Smooth muscle cell (in vitro differentiated cells): ENCODE measurements at regions not wholly inside any gene's neighbourhood (a gene's known extent, or its start where the extent isn't known, plus 50 kb on each side); places are given as distances from the start of the nearest gene placed in this dataset.

Experiments used
- DNase-seq: peaks from one replicate; lab custom pipeline; 2025; ENCODE audit not compliant: unreplicated experiment; lab: John Stamatoyannopoulos, UW
- H2AFZ ChIP-seq: fragments of 200-600 bp; sonication (generic); 2 replicates; pipeline ENCODE4 v1.6.0; 2016; ENCODE audit warnings: antibody characterized with exemption, low read depth, mild to moderate bottlenecking
- H3F3A ChIP-seq: fragments of 200-600 bp; sonication (generic); 2 replicates; pipeline ENCODE4 v1.6.0; 2017; ENCODE audit warnings: antibody characterized with exemption, low read depth
- H3K27ac ChIP-seq: fragments of 200-600 bp; sonication (generic); 2 replicates; pipeline ENCODE4 v1.5.1; 2016; ENCODE audit warnings: low read depth, mild to moderate bottlenecking
- H3K27me3 ChIP-seq: fragments of 200-600 bp; sonication (generic); 2 replicates; pipeline ENCODE4 v1.6.1; 2016; ENCODE audit warnings: low read depth, mild to moderate bottlenecking
- H3K36me3 ChIP-seq: fragments of 200-600 bp; sonication (generic); 2 replicates; pipeline ENCODE4 v1.5.1; 2016; ENCODE audit warnings: low read depth
- H3K4me1 ChIP-seq: fragments of 200-600 bp; sonication (generic); 2 replicates; pipeline ENCODE4 v1.5.1; 2016; ENCODE audit warnings: low read depth
- H3K4me2 ChIP-seq: fragments of 200-600 bp; sonication (generic); 2 replicates; pipeline ENCODE4 v1.6.0; 2016; ENCODE audit warnings: mild to moderate bottlenecking
- H3K4me3 ChIP-seq: fragments of 200-600 bp; sonication (generic); 2 replicates; pipeline ENCODE4 v1.5.1; 2016; ENCODE audit warnings: mild to moderate bottlenecking
- H3K79me2 ChIP-seq: fragments of 200-600 bp; sonication (generic); 2 replicates; pipeline ENCODE4 v1.6.0; 2016; ENCODE audit warnings: low read depth, mild to moderate bottlenecking
- H3K9ac ChIP-seq: fragments of 200-600 bp; sonication (generic); 2 replicates; pipeline ENCODE4 v1.6.0; 2016; ENCODE audit warnings: low read depth
- H3K9me3 ChIP-seq: fragments of 200-600 bp; sonication (generic); replicated peaks from 2 replicates; pipeline ENCODE4 v1.5.1; 2016; ENCODE audit warnings: low read depth
- H4K20me1 ChIP-seq: fragments of 200-600 bp; sonication (generic); 2 replicates; pipeline ENCODE4 v1.6.0; 2016; ENCODE audit warnings: low read depth
- WGBS: methylation state at CpG from one replicate; pipeline ENCODE4 v1.1.7; 2016; ENCODE audit warnings: low lambda C conversion rate; 5-methylcytosine and 5-hydroxymethylcytosine counted together
- TF ChIP-seq, protein P1 (sequence below): fragments of 200-600 bp; sonication (generic); IDR thresholded peaks from 2 replicates; pipeline ENCODE4 v1.5.1; 2017; ENCODE audit warnings: borderline replicate concordance, mild to moderate bottlenecking, antibody characterized with exemption; ENCODE audit not compliant: insufficient read depth, poor library complexity, severe bottlenecking

DNA sequence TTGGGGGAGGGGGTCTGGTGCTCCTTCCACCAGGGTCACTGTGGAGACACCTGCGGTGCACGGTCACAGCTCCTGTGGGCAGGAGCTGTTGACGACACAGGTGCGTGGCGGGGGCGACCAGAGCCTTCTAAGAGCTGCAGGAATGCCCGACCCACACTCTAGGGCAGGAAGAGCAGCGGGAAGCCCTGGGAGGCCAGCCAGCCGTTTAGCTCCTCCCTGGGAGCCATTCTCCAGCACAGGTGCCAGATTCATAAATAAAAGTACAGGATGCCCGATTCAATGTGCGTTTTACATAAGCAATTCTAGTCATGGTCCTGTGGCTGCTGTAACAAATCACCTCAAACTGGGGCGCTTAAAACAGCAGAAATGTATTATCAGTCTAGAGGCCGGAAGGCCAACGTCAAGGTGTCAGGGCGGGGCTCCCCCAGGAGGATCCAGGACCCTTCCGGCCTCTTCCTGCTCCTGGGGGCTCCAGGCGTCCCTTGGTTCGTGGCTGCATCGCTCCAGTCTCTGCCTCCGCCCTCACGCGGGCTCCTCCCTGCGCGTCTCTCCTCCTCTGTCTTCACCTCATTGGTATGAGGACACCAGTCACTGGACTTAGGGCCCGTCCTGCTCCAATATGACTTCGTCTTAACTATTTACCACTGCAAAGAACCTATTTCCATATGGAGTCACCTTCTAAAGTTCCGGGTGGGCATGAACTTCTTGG, 155.4 kb downstream of the FOXL1 start:
- no peak overlapping the region for H2AFZ ChIP-seq
- H3K4me2 ChIP-seq = peak overlapping the region; percentile 14
- no peak overlapping the region for H3K4me3 ChIP-seq

DNA sequence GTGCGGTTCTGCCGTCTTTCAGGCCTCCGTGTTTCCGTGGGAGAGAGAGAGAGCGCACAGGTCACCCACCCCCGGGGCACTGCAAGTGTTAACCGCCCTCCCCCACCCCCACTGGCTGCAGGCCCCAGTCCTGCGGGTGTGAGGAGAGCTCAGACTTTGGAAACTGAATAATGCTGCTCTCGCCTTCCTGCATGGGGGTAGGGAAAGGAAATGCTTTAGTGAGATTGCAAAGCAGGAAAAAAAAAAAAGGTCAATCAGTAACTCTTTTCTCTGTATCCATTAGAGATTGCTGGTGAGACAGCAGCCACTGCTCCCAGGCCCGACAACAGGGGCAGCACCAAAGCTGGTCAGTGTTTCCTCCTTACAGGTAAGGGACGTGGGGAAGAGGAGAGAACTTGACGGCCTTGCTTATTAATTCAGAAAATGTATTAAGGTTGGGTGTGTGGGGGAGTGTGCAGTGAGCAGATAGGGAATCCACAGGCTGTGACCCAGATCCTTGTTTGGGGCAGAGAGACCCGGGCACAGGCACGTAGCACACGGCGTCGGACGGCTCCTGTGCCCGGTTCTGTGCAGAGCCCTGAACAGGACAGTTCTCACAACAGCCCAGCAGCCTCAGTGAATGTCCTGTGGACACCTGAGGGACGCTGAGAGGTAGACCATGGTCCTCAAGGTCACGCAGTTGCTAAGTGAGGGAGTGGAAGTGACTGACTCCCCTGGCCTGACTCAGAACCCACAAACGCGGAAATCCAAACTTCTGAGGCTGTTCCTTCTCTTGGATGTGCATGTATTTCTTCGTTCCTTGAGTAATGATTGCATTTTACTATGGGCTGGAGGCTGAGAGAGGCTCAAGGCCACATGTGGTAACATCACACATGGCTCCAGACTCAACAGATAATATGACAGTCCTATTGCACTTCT, 156.5 kb downstream of the FOXL1 start:
- DNase-seq = no peak
- peaks cover 38% of the 10 kb centered on the region for H3K4me1 ChIP-seq
- peak overlapping the region; percentile 48 for H3K27ac ChIP-seq
- no peaks in the 10 kb centered on the region for H3K9me3 ChIP-seq
- peaks cover 6% of the 10 kb centered on the region for H3K27me3 ChIP-seq
- H3K9ac ChIP-seq = no peak overlapping the region
- H3F3A ChIP-seq = peaks cover 1% of the 10 kb centered on the region
- H2AFZ ChIP-seq = peak overlapping the region; percentile 45
- H3K4me2 ChIP-seq = peak overlapping the region; percentile 14
- no peaks in the 10 kb centered on the region for H3K79me2 ChIP-seq
- TF ChIP-seq, protein P1, sequence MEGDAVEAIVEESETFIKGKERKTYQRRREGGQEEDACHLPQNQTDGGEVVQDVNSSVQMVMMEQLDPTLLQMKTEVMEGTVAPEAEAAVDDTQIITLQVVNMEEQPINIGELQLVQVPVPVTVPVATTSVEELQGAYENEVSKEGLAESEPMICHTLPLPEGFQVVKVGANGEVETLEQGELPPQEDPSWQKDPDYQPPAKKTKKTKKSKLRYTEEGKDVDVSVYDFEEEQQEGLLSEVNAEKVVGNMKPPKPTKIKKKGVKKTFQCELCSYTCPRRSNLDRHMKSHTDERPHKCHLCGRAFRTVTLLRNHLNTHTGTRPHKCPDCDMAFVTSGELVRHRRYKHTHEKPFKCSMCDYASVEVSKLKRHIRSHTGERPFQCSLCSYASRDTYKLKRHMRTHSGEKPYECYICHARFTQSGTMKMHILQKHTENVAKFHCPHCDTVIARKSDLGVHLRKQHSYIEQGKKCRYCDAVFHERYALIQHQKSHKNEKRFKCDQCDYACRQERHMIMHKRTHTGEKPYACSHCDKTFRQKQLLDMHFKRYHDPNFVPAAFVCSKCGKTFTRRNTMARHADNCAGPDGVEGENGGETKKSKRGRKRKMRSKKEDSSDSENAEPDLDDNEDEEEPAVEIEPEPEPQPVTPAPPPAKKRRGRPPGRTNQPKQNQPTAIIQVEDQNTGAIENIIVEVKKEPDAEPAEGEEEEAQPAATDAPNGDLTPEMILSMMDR = no peak
- H3K4me3 ChIP-seq = no peak overlapping the region
- WGBS = 44% methylated on average over 24 of the region's 24 CpGs
- H3K36me3 ChIP-seq = no peaks in the 10 kb centered on the region
- no peaks in the 10 kb centered on the region for H4K20me1 ChIP-seq

More for the DNA sequence above, 155.4 kb downstream of the FOXL1 start:
- H3K9me3 ChIP-seq = no peaks in the 10 kb centered on the region
- H4K20me1 ChIP-seq = no peaks in the 10 kb centered on the region
- H3F3A ChIP-seq = no peaks in the 10 kb centered on the region
- H3K9ac ChIP-seq = no peak overlapping the region
- H3K4me1 ChIP-seq = peaks cover 38% of the 10 kb centered on the region
- no peaks in the 10 kb centered on the region for H3K36me3 ChIP-seq
- WGBS = 33% methylated on average over 27 of the region's 27 CpGs
- TF ChIP-seq, protein P1 = no peak
- H3K27me3 ChIP-seq = peaks cover 6% of the 10 kb centered on the region
- no peaks in the 10 kb centered on the region for H3K79me2 ChIP-seq
- no peak for DNase-seq
- no peak overlapping the region for H3K27ac ChIP-seq

DNA sequence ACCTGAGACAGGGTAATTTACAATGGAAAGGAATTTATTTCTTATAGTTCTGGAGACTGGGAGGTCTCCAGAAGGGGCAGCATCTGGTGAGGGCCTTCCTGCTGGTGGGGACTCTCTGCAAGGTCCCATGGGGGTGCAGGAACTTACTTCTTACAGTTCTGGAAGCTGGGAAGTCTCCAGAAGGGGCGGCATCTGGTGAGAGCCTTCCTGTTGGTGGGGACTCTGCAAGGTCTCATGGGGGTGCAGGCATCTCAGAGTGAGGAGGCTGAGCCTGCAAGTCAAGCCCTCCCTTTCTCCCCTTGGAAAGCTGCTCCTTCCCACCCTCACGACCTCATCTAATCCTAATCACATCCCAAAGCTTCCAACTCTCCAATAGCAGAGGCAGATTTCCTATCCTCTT, 157.4 kb downstream of the FOXL1 start:
- no peaks in the 10 kb centered on the region for H3K36me3 ChIP-seq
- peaks cover 10% of the 10 kb centered on the region for H3F3A ChIP-seq
- peaks cover 34% of the 10 kb centered on the region for H3K4me1 ChIP-seq
- 77% methylated on average over 2 of the region's 2 CpGs for WGBS
- no peaks in the 10 kb centered on the region for H3K9me3 ChIP-seq
- H3K27ac ChIP-seq = no peak overlapping the region
- H3K79me2 ChIP-seq = no peaks in the 10 kb centered on the region
- H3K4me3 ChIP-seq = no peak overlapping the region
- H4K20me1 ChIP-seq = no peaks in the 10 kb centered on the region
- TF ChIP-seq, protein P1 = no peak
- H2AFZ ChIP-seq = no peak overlapping the region
- H3K27me3 ChIP-seq = peaks cover 6% of the 10 kb centered on the region
- DNase-seq = no peak
- no peak overlapping the region for H3K4me2 ChIP-seq
- H3K9ac ChIP-seq = no peak overlapping the region
